NCI-H524 treated with DMSO at 0.1 percent for 48 hours (cell line): ENCODE measurements at regions not wholly inside any gene's neighbourhood (a gene's known extent, or its start where the extent isn't known, plus 50 kb on each side); places are given as distances from the start of the nearest gene placed in this dataset.

Source experiments
- DNase-seq: peaks from one replicate; lab custom pipeline; 2025; lab: John Stamatoyannopoulos, UW

GRCh38 chr5:118052503-118052902 is 935.8 kb downstream of the DTWD2 start:
- no peak for DNase-seq

GRCh38 chr5:118044169-118044568 is 944.2 kb downstream of the DTWD2 start:
- no peak for DNase-seq

- DNase-seq, result no peak
These were observed 944.8 kb downstream of the DTWD2 start for GRCh38 chr5:118043531-118043930.

- DNase-seq, result no peak
These were observed 946.3 kb downstream of the DTWD2 start for GRCh38 chr5:118042076-118042475.

GRCh38 chr5:118040496-118040895 is 947.9 kb downstream of the DTWD2 start:
- DNase-seq, result no peak

GRCh38 chr5:118033686-118034338 is 954.5 kb downstream of the DTWD2 start:
- no peak for DNase-seq

GRCh38 chr5:118029807-118030206 is 958.5 kb downstream of the DTWD2 start:
- DNase-seq, result no peak

- DNase-seq, result no peak
These were observed 966.3 kb downstream of the DTWD2 start for GRCh38 chr5:118022062-118022461.

GRCh38 chr5:118017536-118017935 is 970.8 kb downstream of the DTWD2 start:
- no peak for DNase-seq

GRCh38 chr5:118016396-118016795 is 972.0 kb downstream of the DTWD2 start:
- no peak for DNase-seq

- DNase-seq, result no peak
These were observed 972.8 kb downstream of the DTWD2 start for GRCh38 chr5:118015511-118015910.

- DNase-seq, result no peak
These were observed 978.5 kb downstream of the DTWD2 start for GRCh38 chr5:118009741-118010297.

- DNase-seq, result no peak
These were observed 979.6 kb downstream of the DTWD2 start for GRCh38 chr5:118008779-118009178.

- no peak for DNase-seq
These were observed 981.1 kb downstream of the DTWD2 start for GRCh38 chr5:118007262-118007661.

GRCh38 chr5:118006219-118006618 is 982.1 kb downstream of the DTWD2 start:
- no peak for DNase-seq

GRCh38 chr5:117999939-118000549 is 988.3 kb downstream of the DTWD2 start:
- no peak for DNase-seq

- no peak for DNase-seq
These were observed 1005.7 kb downstream of the DTWD2 start for GRCh38 chr5:117982691-117983090.

GRCh38 chr5:117973785-117974184 is 1014.6 kb downstream of the DTWD2 start:
- no peak for DNase-seq

- DNase-seq, result no peak
These were observed 1032.5 kb downstream of the DTWD2 start for GRCh38 chr5:117955831-117956230.

- no peak for DNase-seq
These were observed 1034.0 kb downstream of the DTWD2 start for GRCh38 chr5:117954331-117954730.

- no peak for DNase-seq
These were observed 1035.1 kb downstream of the DTWD2 start for GRCh38 chr5:117953272-117953671.

- no peak for DNase-seq
These were observed 1040.5 kb downstream of the DTWD2 start for GRCh38 chr5:117947836-117948235.

- no peak for DNase-seq
These were observed 1041.2 kb downstream of the DTWD2 start for GRCh38 chr5:117947121-117947520.

- no peak for DNase-seq
These were observed 1043.1 kb downstream of the DTWD2 start for GRCh38 chr5:117945258-117945657.
